GM12878 (cell line): ENCODE measurements at regions not wholly inside any gene's neighbourhood (a gene's known extent, or its start where the extent isn't known, plus 50 kb on each side); places are given as distances from the start of the nearest gene placed in this dataset.

ENCODE experiments used
- ATAC-seq: fragments of 200-7000 bp; cut with Tn5 transposase; 3 replicates; pipeline ENCODE4 v1.9.1; 2020; ENCODE audit warnings: mild to moderate bottlenecking, moderate library complexity
- BruUV-seq: library from RNA; stranded (reverse); fragments of 400-500 nt; replicated peaks from 2 replicates; lab custom pipeline; 2021; lab: Mats Ljungman, UMichigan
- CTCF ChIA-PET: fragments of 300-600 bp; sonication (Branson Sonifier 250); formaldehyde crosslinking; extraction: SDS; loops from one replicate; lab custom pipeline; 2021; ENCODE audit warnings: inconsistent platforms; lab: Yijun Ruan, JAX
- POLR2A ChIA-PET: fragments of 350-600 bp; formaldehyde crosslinking; extraction: SDS; loops from one replicate; lab custom pipeline; 2021; ENCODE audit warnings: inconsistent platforms; lab: Charles Lee
- RAD21 ChIA-PET: fragments of 300-600 bp; sonication (Branson Sonifier 250); formaldehyde crosslinking; loops from one replicate; lab custom pipeline; 2023; ENCODE audit warnings: antibody characterized with exemption; ENCODE audit not compliant: unreplicated experiment; lab: Charles Lee
- SMC1A ChIA-PET: fragments of 300-600 bp; sonication (Branson Sonifier 250); formaldehyde crosslinking; loops from one replicate; lab custom pipeline; 2023; ENCODE audit not compliant: unreplicated experiment, uncharacterized antibody; lab: Charles Lee
- DNase-seq: peaks from one replicate; pipeline ENCODE4 v3.0.0-alpha.2; 2011; ENCODE audit warnings: low read depth, low spot score
- FAIRE-seq: peaks from 3 replicates; lab custom pipeline; 2011; peaks lifted over from hg19 to GRCh38; lab: Jason Lieb, UNC
- H2AFZ ChIP-seq: 2 replicates; pipeline ENCODE4 v1.6.0; 2011; ENCODE audit warnings: low read depth, low read length, control low read depth; ENCODE audit not compliant: control insufficient read depth
- H3K27ac ChIP-seq: 2 replicates; pipeline ENCODE4 v1.5.1; 2011; ENCODE audit warnings: control low read depth; ENCODE audit not compliant: control insufficient read depth, insufficient read depth
- H3K27me3 ChIP-seq, 2 experiments: replicated peaks in 1 of 2; 2 replicates each; pipeline versions ENCODE4 v1.6.0 to v1.6.1; 2011; ENCODE audit warnings: low read length in 1 of 2; ENCODE audit not compliant: control insufficient read depth in 2 of 2, insufficient read depth in 2 of 2
- H3K36me3 ChIP-seq, 2 experiments: 2 replicates each; pipeline ENCODE4 v1.5.1; 2011; ENCODE audit warnings: low read length in 1 of 2; ENCODE audit not compliant: control insufficient read depth in 2 of 2, insufficient read depth in 2 of 2
- H3K4me1 ChIP-seq: 2 replicates; pipeline ENCODE4 v1.6.1; 2011; ENCODE audit warnings: mild to moderate bottlenecking, low read length, moderate library complexity, mixed read lengths; ENCODE audit not compliant: control insufficient read depth, insufficient read depth
- H3K4me2 ChIP-seq: 2 replicates; pipeline ENCODE4 v1.6.0; 2011; ENCODE audit warnings: control low read depth; ENCODE audit not compliant: control insufficient read depth, insufficient read depth
- H3K4me3 ChIP-seq: fragments of 200-600 bp; sonication (generic); 2 replicates; pipeline ENCODE4 v1.5.1; 2016
- H3K79me2 ChIP-seq: 2 replicates; pipeline ENCODE4 v1.6.0; 2011; ENCODE audit warnings: low read length; ENCODE audit not compliant: control insufficient read depth, insufficient read depth
- H3K9ac ChIP-seq: 2 replicates; pipeline ENCODE4 v1.8.0; 2011; ENCODE audit warnings: low read length, control low read depth, mixed read lengths; ENCODE audit not compliant: control insufficient read depth, insufficient read depth
- H3K9me3 ChIP-seq: replicated peaks from 3 replicates; pipeline ENCODE4 v1.5.1; 2011; ENCODE audit warnings: mild to moderate bottlenecking, low read length; ENCODE audit not compliant: control insufficient read depth, insufficient read depth
- H4K20me1 ChIP-seq: 2 replicates; pipeline ENCODE4 v1.6.0; 2011; ENCODE audit not compliant: control insufficient read depth, insufficient read depth
- BCL11A ChIP-seq: IDR thresholded peaks from 2 replicates; pipeline ENCODE4 v1.6.1; 2011; ENCODE audit warnings: low read depth, low read length
- MTA3 ChIP-seq: IDR thresholded peaks from 2 replicates; pipeline ENCODE4 v1.6.1; 2012; ENCODE audit warnings: low read length, inconsistent platforms, borderline replicate concordance
- ZNF592 ChIP-seq: fragments of 450-650 bp; IDR thresholded peaks from 2 replicates; pipeline ENCODE4 v1.6.1; 2017; ENCODE audit warnings: mild to moderate bottlenecking, moderate library complexity
- WGBS: methylation state at CpG from one replicate; pipeline ENCODE4 v1.1.6; 2016; ENCODE audit warnings: low lambda C conversion rate; ENCODE audit not compliant: insufficient replicate concordance, insufficient coverage; ENCODE audit errors: missing lambda C conversion rate; 5-methylcytosine and 5-hydroxymethylcytosine counted together
- in situ Hi-C: fragments of 300-500 bp; cut with MboI; formaldehyde crosslinking; loops from 9 replicates; pipeline ENCODE4 v1.14.3; 2018; ENCODE audit warnings: mixed read lengths
- intact Hi-C: fragments of 100-400 bp; cut with micrococcal nuclease; formaldehyde crosslinking; loops from one replicate; pipeline ENCODE4 v1.14.2; 2022; ENCODE audit not compliant: unreplicated experiment

- H4K20me1 ChIP-seq = no peaks in the 10 kb centered on the region
- H3K27ac ChIP-seq = no peak overlapping the region
- ATAC-seq (no peak), DNase-seq (no peak), FAIRE-seq (no peak)
- H3K27me3 ChIP-seq = no peaks in the 10 kb centered on the region
- H3K4me1 ChIP-seq = peaks cover 24% of the 10 kb centered on the region
- H3K9ac ChIP-seq = no peak overlapping the region
- CTCF ChIA-PET = interaction anchor here (2.4 kb wide), 1 partner anchor 13 kb away, joined by 7 read pairs; no protein-coding TSS in a partner anchor
- H3K4me2 ChIP-seq = no peak overlapping the region
- WGBS = 95% methylated on average over 3 of the region's 3 CpGs
- RAD21 ChIA-PET = no interaction called here
- H3K36me3 ChIP-seq = no peaks in the 10 kb centered on the region
- intact Hi-C loops (no loop called here), in situ Hi-C loops (loop anchor here (25.0 kb wide), 1 partner anchor 1945 kb away; the partner anchor contains the start of gene MMADHC)
- TF ChIP-seq ZNF592 (no peak), BCL11A (no peak), MTA3 (no peak)
- no TSS peak for BruUV-seq
- no peak overlapping the region for H2AFZ ChIP-seq
- POLR2A ChIA-PET = interaction anchor here (1.3 to 1.4 kb wide), 2 partner anchors 10 to 15 kb away, joined by 3 to 4 read pairs; no protein-coding TSS in a partner anchor
- no peaks in the 10 kb centered on the region; the same call in 1 of the 3 replicates for H3K9me3 ChIP-seq
- SMC1A ChIA-PET = interaction anchor here (0.7 to 7.8 kb wide), 8 partner anchors 9 to 47 kb away, joined by 3 to 84 read pairs (median 3); no protein-coding TSS in a partner anchor
- no peak overlapping the region for H3K4me3 ChIP-seq
- H3K79me2 ChIP-seq = no peaks in the 10 kb centered on the region
Measured at GRCh38 chr2:147642765-147643164, 202.1 kb upstream of the ACVR2A start.
